Body of pancreas (tissue), 4 donors: ENCODE measurements at regions not wholly inside any gene's neighbourhood (a gene's known extent, or its start where the extent isn't known, plus 50 kb on each side); places are given as distances from the start of the nearest gene placed in this dataset.

Experiments used
- ATAC-seq: fragments of 150-250 bp; one replicate; pipeline ENCODE4 v1.9.1; 2016
- DNase-seq, 4 donors: peaks; one replicate each; pipeline ENCODE4 v3.0.0-alpha.2; 2019
- H3K27ac ChIP-seq, 4 donors: fragments of 200-600 bp; sonication (generic); 1 replicate in 3 of 4; 2 replicates in 1 of 4; pipeline versions ENCODE4 v1.5.1 to v1.6.1; 2016 to 2019; ENCODE audit warnings: mild to moderate bottlenecking in 1 of 4, mixed read lengths in 1 of 4, moderate library complexity in 1 of 4
- H3K27me3 ChIP-seq, 2 donors: fragments of 200-600 bp; sonication (generic); one replicate each; pipeline ENCODE4 v1.6.0; 2016; ENCODE audit warnings: mild to moderate bottlenecking in 1 of 2
- H3K36me3 ChIP-seq, 2 donors: fragments of 200-600 bp; sonication (generic); replicated peaks in 1 of 2; 2 replicates each; pipeline ENCODE4 v1.5.1; 2016; ENCODE audit warnings: low read depth in 2 of 2; ENCODE audit not compliant: insufficient read depth in 1 of 2
- H3K4me1 ChIP-seq: fragments of 200-600 bp; sonication (generic); one replicate; pipeline ENCODE4 v1.6.0; 2016
- H3K4me3 ChIP-seq, 2 donors: fragments of 200-600 bp; sonication (generic); 1 replicate in 1 of 2; 2 replicates in 1 of 2; pipeline ENCODE4 v1.5.1; 2016 to 2019
- H3K9me3 ChIP-seq, 3 donors: fragments of 200-600 bp; sonication (generic); 1 replicate in 2 of 3; 2 replicates in 1 of 3; pipeline ENCODE4 v1.5.1; 2016
- CTCF ChIP-seq, 7 experiments: fragments of 450-650 bp in 4 of 7; fragments of 200-600 bp in 3 of 7; sonication (generic) in 3 of 7; IDR thresholded peaks; one replicate each; pipeline ENCODE4 v1.5.1; 2016 to 2019; ENCODE audit warnings: antibody characterized with exemption in 7 of 7
- POLR2A ChIP-seq, 3 donors: fragments of 450-650 bp; IDR thresholded peaks; one replicate each; pipeline ENCODE4 v1.6.1; 2016; ENCODE audit warnings: antibody characterized with exemption in 3 of 3, mild to moderate bottlenecking in 2 of 3
- WGBS, 2 donors: methylation state at CpG; one replicate each; pipeline ENCODE4 v1.1.5; 2017; 5-methylcytosine and 5-hydroxymethylcytosine counted together
- intact Hi-C: fragments of 100-400 bp; cut with DNase I; formaldehyde crosslinking; loops from one replicate; pipeline ENCODE4 v1.15.1; 2023

DNA sequence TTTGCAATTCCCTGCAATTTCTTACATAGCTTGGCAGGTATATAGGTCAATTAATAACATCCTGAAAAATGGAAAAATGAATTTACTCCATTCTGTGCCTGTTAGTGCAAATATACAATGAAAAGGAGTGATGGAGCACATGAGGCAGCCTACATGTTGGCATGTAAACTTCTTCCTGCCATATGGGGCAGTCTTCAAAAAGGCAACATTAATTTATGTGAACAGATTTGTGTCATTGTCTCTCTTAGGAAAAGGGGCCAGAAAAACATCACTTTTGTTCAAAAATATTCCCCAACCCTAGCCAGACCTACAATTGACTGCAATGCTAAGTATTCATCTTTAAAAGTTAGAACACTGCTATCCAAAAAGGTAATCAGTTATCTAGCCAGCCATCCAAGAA lies 332.2 kb downstream of the TBC1D4 start:
- no peak for DNase-seq
- H3K27me3 ChIP-seq: no peaks in the 10 kb centered on the region
- no peak overlapping the region for H3K4me3 ChIP-seq
- intact Hi-C loops: no loop called here
- H3K36me3 ChIP-seq: no peaks in the 10 kb centered on the region
- H3K9me3 ChIP-seq: no peaks in the 10 kb centered on the region
- no peaks in the 10 kb centered on the region for H3K4me1 ChIP-seq
- TF ChIP-seq CTCF (IDR thresholded peaks at IDR 0.05): no peak
- TF ChIP-seq POLR2A (IDR thresholded peaks at IDR 0.05): no peak
- ATAC-seq: no peak
- H3K27ac ChIP-seq: no peak overlapping the region

DNA sequence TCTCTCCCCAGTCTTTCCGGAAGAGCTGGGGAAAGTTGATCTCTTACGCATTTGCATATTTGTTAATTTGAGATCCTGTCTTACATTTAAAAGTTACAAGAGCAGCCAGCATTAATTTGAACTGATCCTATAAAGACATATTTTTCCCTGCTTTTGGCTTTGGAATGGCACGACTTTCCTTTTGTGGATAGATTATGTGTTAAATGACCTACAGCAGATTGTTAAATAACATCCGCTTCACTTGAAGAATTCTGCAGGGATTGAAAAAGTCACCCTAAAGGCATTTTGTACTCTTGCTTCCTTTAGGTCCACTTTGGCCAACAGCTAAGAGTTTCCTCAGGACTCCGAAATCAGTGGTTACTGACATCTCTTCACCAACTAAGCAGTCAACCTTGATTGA lies 334.0 kb downstream of the TBC1D4 start:
- DNase-seq (no peak), ATAC-seq (no peak)
- H3K36me3 ChIP-seq: no peaks in the 10 kb centered on the region
- intact Hi-C loops: no loop called here
- 54 to 64% methylated on average over 5 of the region's 5 CpGs for WGBS, 2 donors
- no peak overlapping the region for H3K27ac ChIP-seq
- H3K27me3 ChIP-seq: no peaks in the 10 kb centered on the region
- H3K9me3 ChIP-seq: no peaks in the 10 kb centered on the region
- TF ChIP-seq CTCF (IDR thresholded peaks at IDR 0.05) (no peak), POLR2A (IDR thresholded peaks at IDR 0.05) (no peak)
- H3K4me1 ChIP-seq: no peaks in the 10 kb centered on the region
- H3K4me3 ChIP-seq: no peak overlapping the region

GRCh38 chr13:75146436-75146835 lies 335.5 kb downstream of the TBC1D4 start:
- ATAC-seq (no peak), DNase-seq (no peak)
- Histone ChIP-seq H3K36me3 (no peaks in the 10 kb centered on the region), H3K4me3 (no peak overlapping the region), H3K4me1 (no peaks in the 10 kb centered on the region), H3K27ac (no peak overlapping the region), H3K9me3 (no peaks in the 10 kb centered on the region), H3K27me3 (no peaks in the 10 kb centered on the region)
- no peak for TF ChIP-seq CTCF (IDR thresholded peaks at IDR 0.05)
- 65 to 79% methylated on average over 1 of the region's 1 CpG for WGBS, 2 donors
- intact Hi-C loops: no loop called here

GRCh38 chr13:75145927-75146326 lies 336.0 kb downstream of the TBC1D4 start:
- Histone ChIP-seq H3K36me3 (no peaks in the 10 kb centered on the region), H3K27me3 (no peaks in the 10 kb centered on the region), H3K9me3 (no peaks in the 10 kb centered on the region), H3K4me3 (no peak overlapping the region), H3K4me1 (no peaks in the 10 kb centered on the region), H3K27ac (no peak overlapping the region)
- ATAC-seq: no peak
- 60 to 64% methylated on average over 1 of the region's 1 CpG for WGBS, 2 donors
- DNase-seq: no peak
- intact Hi-C loops: no loop called here
- no peak for TF ChIP-seq CTCF (IDR thresholded peaks at IDR 0.05)
- no peak for TF ChIP-seq POLR2A (IDR thresholded peaks at IDR 0.05)

DNA sequence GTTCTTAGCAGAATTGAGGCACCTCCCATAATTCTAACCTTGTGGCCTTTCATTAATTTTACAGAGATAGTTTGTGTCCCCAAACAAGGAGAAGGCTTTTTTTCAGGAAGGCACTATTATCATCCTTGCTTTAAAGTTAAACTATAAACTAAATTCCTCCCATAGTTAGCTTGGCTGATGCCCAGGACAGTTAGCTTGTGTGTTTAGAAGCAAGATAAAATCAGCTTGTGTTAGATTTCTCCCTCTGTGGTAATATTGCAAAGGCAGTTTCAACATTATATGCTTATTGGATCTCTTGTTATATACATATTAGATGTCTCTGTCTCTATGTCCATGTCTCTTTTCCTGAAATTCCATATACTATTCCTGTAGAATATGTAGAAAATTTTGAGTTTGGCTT lies 342.7 kb downstream of the TBC1D4 start:
- H3K9me3 ChIP-seq: no peaks in the 10 kb centered on the region
- H3K4me1 ChIP-seq: no peaks in the 10 kb centered on the region
- no peak for TF ChIP-seq CTCF (IDR thresholded peaks at IDR 0.05)
- no peaks in the 10 kb centered on the region for H3K27me3 ChIP-seq
- ATAC-seq: no peak
- intact Hi-C loops: no loop called here
- DNase-seq: no peak
- no peak overlapping the region for H3K27ac ChIP-seq
- no peak overlapping the region for H3K4me3 ChIP-seq
- H3K36me3 ChIP-seq: no peaks in the 10 kb centered on the region
